Stimulated activated CD4-positive, alpha-beta T cell treated with anti-CD3 and anti-CD28 coated beads, Interleukin-4, amount 100 ng/mL, for 48 hours (primary cell): ENCODE measurements at regions not wholly inside any gene's neighbourhood (a gene's known extent, or its start where the extent isn't known, plus 50 kb on each side); places are given as distances from the start of the nearest gene placed in this dataset.
"Not testable (repeated sequence)": the region's sequence is repeated elsewhere in the genome, so short reads cannot be mapped to it uniquely, and the experiment has no call there.

Experiments
- DNase-seq, 2 donors: peaks; one replicate each; pipeline ENCODE4 v3.0.0-alpha.2; 2020; ENCODE audit warnings: low read depth in 2 of 2

GRCh38 chr7:101679653-101680173 lies 50.6 kb upstream of the MYL10 start:
- not testable (repeated sequence) for DNase-seq

GRCh38 chr7:101680406-101681145 lies 51.5 kb upstream of the MYL10 start:
- no peak for DNase-seq

- no peak for DNase-seq
Measured at GRCh38 chr7:101681170-101682007, 52.3 kb upstream of the MYL10 start.

GRCh38 chr7:101684983-101685330 lies 55.9 kb upstream of the MYL10 start:
- DNase-seq: no peak

- DNase-seq: no peak
Measured at GRCh38 chr7:101686030-101686429, 56.9 kb upstream of the MYL10 start.

GRCh38 chr7:101687081-101687480 lies 58.0 kb upstream of the MYL10 start:
- no peak for DNase-seq

- DNase-seq: no peak
Measured at GRCh38 chr7:101687791-101688182, 58.7 kb upstream of the MYL10 start.

- peak; percentile 76 to 81 for DNase-seq
Measured at GRCh38 chr7:101688183-101688831, 59.2 kb upstream of the MYL10 start.

- DNase-seq: no peak
Measured at GRCh38 chr7:101688995-101689907, 60.2 kb upstream of the MYL10 start.

GRCh38 chr7:101690061-101690460 lies 61.0 kb upstream of the MYL10 start:
- no peak for DNase-seq

- no peak for DNase-seq
Measured at GRCh38 chr7:101691822-101692384, 62.8 kb upstream of the MYL10 start.

- DNase-seq: no peak
Measured at GRCh38 chr7:101693498-101694091, 64.5 kb upstream of the MYL10 start.

GRCh38 chr7:101698964-101699363 lies 69.9 kb upstream of the MYL10 start:
- DNase-seq: no peak

- DNase-seq: no peak
Measured at GRCh38 chr7:101699399-101699798, 70.3 kb upstream of the MYL10 start.

- DNase-seq: no peak
Measured at GRCh38 chr7:101699881-101700823, 71.1 kb upstream of the MYL10 start.

- DNase-seq: no peak
Measured at GRCh38 chr7:101701153-101701794, 72.2 kb upstream of the MYL10 start.

- DNase-seq: no peak
Measured at GRCh38 chr7:101702362-101702850, 73.3 kb upstream of the MYL10 start.

- DNase-seq: no peak
Measured at GRCh38 chr7:101705331-101705730, 76.2 kb upstream of the MYL10 start.

- DNase-seq: no peak
Measured at GRCh38 chr7:101707587-101707986, 78.5 kb upstream of the MYL10 start.
